SU-DHL-6 (cell line): ENCODE measurements at regions not wholly inside any gene's neighbourhood (a gene's known extent, or its start where the extent isn't known, plus 50 kb on each side); places are given as distances from the start of the nearest gene placed in this dataset.

Experiments used
- CTCF ChIP-seq: fragments of 200-600 bp; sonication (generic); IDR thresholded peaks from one replicate; pipeline ENCODE4 v1.5.1; 2017; ENCODE audit warnings: antibody characterized with exemption, mild to moderate bottlenecking, low read length, moderate library complexity; ENCODE audit not compliant: insufficient read depth, poor library complexity, severe bottlenecking
- EZH2phosphoT487 ChIP-seq: fragments of 200-600 bp; sonication (generic), shearing (Covaris generic); conservative IDR thresholded peaks from 2 replicates; pipeline ENCODE4 v1.6.1; 2018; ENCODE audit warnings: mild to moderate bottlenecking, antibody characterized with exemption, low read length, moderate library complexity, mixed read lengths

- TF ChIP-seq CTCF, result no peak
- no peak for TF ChIP-seq EZH2phosphoT487
Measured at GRCh38 chr19:23998568-23998967, 83.9 kb downstream of the ZNF726 start.
